ENCODE measurements at regions not wholly inside any gene's neighbourhood (a gene's known extent, or its start where the extent isn't known, plus 50 kb on each side); places are given as distances from the start of the nearest gene placed in this dataset.
"Not testable (repeated sequence)": the region's sequence is repeated elsewhere in the genome, so short reads cannot be mapped to it uniquely, and the experiment has no call there.

- no peak for ATAC-seq (replicated peaks)
- Mint-ChIP-seq H3K4me3 (no peak overlapping the region), H3K9me3 (no peaks in the 10 kb centered on the region), H3K36me3 (ENCODE audit: low read depth) (no peaks in the 10 kb centered on the region), H3K27ac (no peak overlapping the region), H3K4me1 (no peaks in the 10 kb centered on the region), H3K27me3 (peaks cover 5% of the 10 kb centered on the region)
Measured at GRCh38 chrX:53883196-53883595, 161.1 kb downstream of the PHF8 start.

DNA sequence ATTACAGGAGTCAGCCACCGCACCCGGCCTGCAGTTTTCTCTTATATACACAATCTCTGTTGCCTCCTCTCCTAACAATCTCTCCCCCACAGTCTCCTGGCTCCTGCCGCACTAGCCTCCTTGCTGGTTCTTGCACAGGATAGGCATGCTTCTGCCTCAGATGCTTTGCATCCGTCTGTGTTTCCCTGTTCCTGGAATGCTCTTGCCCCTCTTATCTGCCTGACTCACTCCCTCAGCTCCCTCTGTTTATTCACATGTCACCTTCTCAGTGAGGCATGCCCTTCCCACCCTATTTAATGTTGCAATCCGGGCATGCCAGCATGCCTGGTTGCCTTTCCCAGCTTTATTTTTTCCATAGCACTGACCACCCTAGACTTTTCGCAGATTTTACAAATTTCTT, 161.9 kb downstream of the PHF8 start:
- Mint-ChIP-seq H3K4me1 (no peaks in the 10 kb centered on the region), H3K36me3 (ENCODE audit: low read depth) (no peaks in the 10 kb centered on the region), H3K27ac (no peak overlapping the region), H3K9me3 (no peaks in the 10 kb centered on the region), H3K4me3 (no peak overlapping the region), H3K27me3 (peaks cover 5% of the 10 kb centered on the region)
- no peak for ATAC-seq (replicated peaks)

DNA sequence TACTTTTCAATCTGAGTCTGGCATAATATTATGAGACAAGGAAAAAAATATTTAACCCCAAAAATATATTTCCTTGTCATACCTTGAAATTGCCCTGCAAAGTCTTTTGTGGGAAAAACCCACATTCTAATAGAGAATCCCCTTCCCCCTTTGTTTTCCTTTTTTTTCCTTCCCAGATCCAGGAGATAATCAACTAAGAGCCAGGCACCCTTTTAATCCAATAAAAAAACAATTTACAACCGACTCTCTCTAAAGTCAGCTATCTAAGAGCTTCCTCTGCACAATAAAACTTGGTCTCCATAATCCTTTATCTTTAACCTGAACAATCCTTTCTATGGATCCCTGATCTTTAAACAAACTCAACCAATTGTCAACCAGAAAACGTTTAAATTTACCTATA, 163.5 kb downstream of the PHF8 start:
- not testable (repeated sequence) for H3K9me3 Mint-ChIP-seq; H3K4me1 Mint-ChIP-seq; H3K27ac Mint-ChIP-seq; ATAC-seq (replicated peaks); H3K27me3 Mint-ChIP-seq; H3K36me3 Mint-ChIP-seq (ENCODE audit: low read depth); H3K4me3 Mint-ChIP-seq

DNA sequence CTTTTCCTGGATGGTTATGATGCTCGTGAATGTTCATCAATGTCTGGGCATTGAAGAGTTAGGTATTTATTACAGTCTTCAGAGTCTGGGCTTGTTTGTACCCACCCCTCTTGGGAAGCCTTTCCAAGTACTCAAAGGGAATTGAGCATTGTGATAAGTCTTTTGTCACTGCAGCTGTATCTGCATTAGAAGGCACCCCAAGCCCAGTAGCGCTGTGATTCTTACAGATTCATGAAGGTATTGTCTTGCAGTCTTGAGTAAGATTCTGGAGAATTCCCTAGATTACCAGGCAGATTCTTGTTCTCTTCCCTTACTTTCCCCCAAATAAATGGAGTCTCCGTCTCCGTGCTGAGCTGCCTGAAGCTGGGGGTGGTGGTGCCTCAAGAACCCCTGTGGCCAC, 173.4 kb upstream of the HUWE1 start:
- no peak overlapping the region for H3K4me3 Mint-ChIP-seq
- no peak for ATAC-seq (replicated peaks)
- H3K9me3 Mint-ChIP-seq = no peaks in the 10 kb centered on the region
- H3K27ac Mint-ChIP-seq = no peak overlapping the region
- H3K36me3 Mint-ChIP-seq (ENCODE audit: low read depth) = no peaks in the 10 kb centered on the region
- H3K27me3 Mint-ChIP-seq = no peaks in the 10 kb centered on the region
- H3K4me1 Mint-ChIP-seq = no peaks in the 10 kb centered on the region

- Mint-ChIP-seq H3K4me1 (peaks cover 15% of the 10 kb centered on the region), H3K9me3 (no peaks in the 10 kb centered on the region), H3K4me3 (peak overlapping the region; percentile 68), H3K36me3 (ENCODE audit: low read depth) (no peaks in the 10 kb centered on the region), H3K27me3 (no peaks in the 10 kb centered on the region), H3K27ac (peak overlapping the region; percentile 81)
- peak; percentile 95 for ATAC-seq (replicated peaks)
Measured at GRCh38 chrX:53831662-53832635, 145.4 kb upstream of the HUWE1 start.

GRCh38 chrX:53824686-53825085, 138.2 kb upstream of the HUWE1 start:
- Mint-ChIP-seq H3K4me1 (no peaks in the 10 kb centered on the region), H3K36me3 (ENCODE audit: low read depth) (no peaks in the 10 kb centered on the region), H3K27me3 (no peaks in the 10 kb centered on the region)

GRCh38 chrX:53818115-53818514, 131.6 kb upstream of the HUWE1 start:
- not testable (repeated sequence) for H3K9me3 Mint-ChIP-seq; H3K27me3 Mint-ChIP-seq; H3K36me3 Mint-ChIP-seq (ENCODE audit: low read depth)
- ATAC-seq (replicated peaks) = peak; percentile 81
- Mint-ChIP-seq H3K4me3 (peak overlapping the region; percentile 85), H3K4me1 (peaks cover 15% of the 10 kb centered on the region), H3K27ac (peak overlapping the region; percentile 90)

More at GRCh38 chrX:53824686-53825085, 138.2 kb upstream of the HUWE1 start:
- H3K4me3 Mint-ChIP-seq = no peak overlapping the region
- no peak for ATAC-seq (replicated peaks)
- H3K9me3 Mint-ChIP-seq = no peaks in the 10 kb centered on the region
- H3K27ac Mint-ChIP-seq = no peak overlapping the region

- ATAC-seq (replicated peaks) = peak; percentile 50
- Mint-ChIP-seq H3K36me3 (ENCODE audit: low read depth) (peaks cover 6% of the 10 kb centered on the region), H3K4me3 (peak overlapping the region; percentile 85), H3K4me1 (peaks cover 15% of the 10 kb centered on the region), H3K9me3 (no peaks in the 10 kb centered on the region), H3K27ac (peak overlapping the region; percentile 90), H3K27me3 (no peaks in the 10 kb centered on the region)
Measured at GRCh38 chrX:53817548-53817947, 131.0 kb upstream of the HUWE1 start.

DNA sequence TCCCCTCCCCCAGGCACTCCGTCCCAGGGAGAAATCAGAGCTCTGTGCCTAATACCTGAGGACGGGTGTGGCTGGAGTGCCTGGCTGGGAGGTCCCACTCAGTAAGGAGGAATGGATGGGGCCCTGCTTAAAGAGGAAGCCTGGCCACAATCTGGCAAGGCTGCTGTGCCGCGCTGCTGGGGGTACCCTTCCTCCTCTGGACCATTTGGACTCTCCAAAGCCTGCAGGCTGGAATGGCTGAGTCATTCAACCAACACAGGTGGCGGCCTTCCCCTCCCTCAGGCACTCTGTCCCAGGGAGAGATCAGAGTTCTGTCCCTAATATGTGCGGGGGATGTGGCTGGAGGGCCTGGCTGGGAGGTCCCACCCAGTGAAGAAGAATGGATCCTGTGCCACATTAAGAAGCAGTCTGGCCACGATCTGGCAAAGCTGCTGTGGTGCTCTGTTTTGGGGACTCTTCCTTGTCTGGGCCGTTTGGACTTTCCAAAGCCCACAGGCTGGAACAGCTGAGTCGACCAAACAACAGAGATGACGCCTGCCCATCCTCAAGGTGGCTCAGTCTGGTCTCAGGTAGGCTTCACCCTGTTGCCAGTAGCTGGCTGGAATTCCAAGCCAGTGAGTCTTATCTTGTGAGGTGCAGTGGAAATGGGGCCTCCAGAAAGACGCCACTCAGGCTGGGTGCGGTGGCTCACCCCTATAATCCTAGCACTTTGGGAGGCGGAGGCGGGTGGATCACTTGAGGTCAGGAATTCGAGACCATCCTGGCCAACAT, 127.3 kb upstream of the HUWE1 start:
- Mint-ChIP-seq H3K27ac (no peak overlapping the region), H3K9me3 (no peaks in the 10 kb centered on the region), H3K27me3 (no peaks in the 10 kb centered on the region), H3K4me3 (no peak overlapping the region), H3K36me3 (ENCODE audit: low read depth) (peaks cover 6% of the 10 kb centered on the region), H3K4me1 (peaks cover 15% of the 10 kb centered on the region)
- ATAC-seq (replicated peaks) = no peak

GRCh38 chrX:53798281-53798680, 111.8 kb upstream of the HUWE1 start:
- Mint-ChIP-seq H3K27me3 (no peaks in the 10 kb centered on the region), H3K36me3 (ENCODE audit: low read depth) (no peaks in the 10 kb centered on the region), H3K27ac (no peak overlapping the region), H3K4me3 (no peak overlapping the region), H3K9me3 (no peaks in the 10 kb centered on the region), H3K4me1 (peaks cover 7% of the 10 kb centered on the region)
- peak; percentile 64 for ATAC-seq (replicated peaks)

DNA sequence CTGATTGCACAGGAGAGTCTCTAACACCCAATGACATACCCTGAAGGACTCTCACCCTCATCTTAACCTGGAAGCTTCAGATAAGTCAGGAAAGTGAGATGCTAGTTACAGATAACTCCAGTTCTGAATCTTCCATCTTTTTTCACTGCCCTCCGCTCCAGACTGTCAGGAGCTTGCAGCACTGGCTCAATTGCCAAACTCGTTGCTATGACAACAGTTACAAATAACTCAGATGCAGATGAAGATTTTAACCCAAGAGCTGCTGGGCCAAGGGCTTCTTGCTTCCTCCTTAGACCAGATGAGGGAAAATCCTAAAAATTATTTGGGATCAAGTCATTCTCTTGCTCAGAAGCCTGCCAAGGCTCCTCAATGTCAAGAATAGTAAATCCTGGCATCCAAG, 109.1 kb upstream of the HUWE1 start:
- no peaks in the 10 kb centered on the region for H3K36me3 Mint-ChIP-seq (ENCODE audit: low read depth)
- H3K4me3 Mint-ChIP-seq = no peak overlapping the region
- no peaks in the 10 kb centered on the region for H3K9me3 Mint-ChIP-seq
- no peaks in the 10 kb centered on the region for H3K27me3 Mint-ChIP-seq
- no peak for ATAC-seq (replicated peaks)
- H3K27ac Mint-ChIP-seq = no peak overlapping the region
- H3K4me1 Mint-ChIP-seq = peaks cover 7% of the 10 kb centered on the region

- ATAC-seq (replicated peaks) = no peak
- Mint-ChIP-seq H3K27me3 (no peaks in the 10 kb centered on the region), H3K9me3 (no peaks in the 10 kb centered on the region), H3K27ac (peak overlapping the region; percentile 29), H3K4me1 (peaks cover 7% of the 10 kb centered on the region), H3K36me3 (ENCODE audit: low read depth) (no peaks in the 10 kb centered on the region), H3K4me3 (no peak overlapping the region)
Measured at GRCh38 chrX:53794181-53794580, 107.7 kb upstream of the HUWE1 start.

DNA sequence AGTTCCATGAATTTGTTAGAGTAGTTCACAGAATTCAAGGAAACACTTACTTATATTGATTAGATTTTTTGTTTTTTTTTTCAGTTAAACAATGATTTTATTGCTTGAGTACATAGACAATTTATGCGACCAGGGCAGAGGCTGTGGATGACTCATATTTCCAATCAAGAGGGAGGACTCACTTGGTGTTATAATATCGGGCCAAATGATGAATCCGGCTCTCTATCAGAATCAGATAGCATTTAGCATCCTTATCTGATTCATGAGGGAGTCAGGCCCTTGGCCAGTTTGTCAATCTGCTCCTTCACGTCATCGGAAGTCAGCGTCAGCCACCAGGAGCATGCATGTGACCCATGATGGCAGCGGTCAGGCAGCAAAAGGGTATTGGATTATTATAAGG, 82.3 kb upstream of the HUWE1 start:
- H3K27me3 Mint-ChIP-seq = no peaks in the 10 kb centered on the region
- H3K4me1 Mint-ChIP-seq = peaks cover 9% of the 10 kb centered on the region
- peak overlapping the region; percentile 75 for H3K27ac Mint-ChIP-seq
- H3K36me3 Mint-ChIP-seq (ENCODE audit: low read depth) = no peaks in the 10 kb centered on the region
- peaks cover 3% of the 10 kb centered on the region for H3K9me3 Mint-ChIP-seq
- peak; percentile 81 for ATAC-seq (replicated peaks)
- peak overlapping the region; percentile 41 for H3K4me3 Mint-ChIP-seq

GRCh38 chrX:53768451-53768850, 81.9 kb upstream of the HUWE1 start:
- Mint-ChIP-seq H3K27me3 (no peaks in the 10 kb centered on the region), H3K4me3 (peak overlapping the region; percentile 41), H3K4me1 (peaks cover 9% of the 10 kb centered on the region), H3K9me3 (peaks cover 3% of the 10 kb centered on the region), H3K36me3 (ENCODE audit: low read depth) (no peaks in the 10 kb centered on the region), H3K27ac (peak overlapping the region; percentile 75)
- peak; percentile 87 for ATAC-seq (replicated peaks)

GRCh38 chrX:53767544-53767943, 81.0 kb upstream of the HUWE1 start:
- Mint-ChIP-seq H3K27me3 (no peaks in the 10 kb centered on the region), H3K36me3 (ENCODE audit: low read depth) (no peaks in the 10 kb centered on the region), H3K4me1 (peaks cover 9% of the 10 kb centered on the region), H3K27ac (no peak overlapping the region), H3K9me3 (peaks cover 3% of the 10 kb centered on the region), H3K4me3 (peak overlapping the region; percentile 42)
- peak; percentile 24 for ATAC-seq (replicated peaks)

All from activated T-helper 17 cell treated with anti-CD3 and anti-CD28 coated beads, Interleukin-2, amount 50 U/mL, for 72 hours (primary cell).